ENCODE measurements at regions not wholly inside any gene's neighbourhood (a gene's known extent, or its start where the extent isn't known, plus 50 kb on each side); places are given as distances from the start of the nearest gene placed in this dataset.

- TF ChIP-seq ZBTB21 (CRISPR knock-in tag; IDR thresholded peaks at IDR 0.05; ENCODE audit: borderline replicate concordance) (no peak), ZMAT4 (CRISPR knock-in tag; IDR thresholded peaks at IDR 0.05) (no peak), MXD4 (CRISPR knock-in tag; IDR thresholded peaks at IDR 0.05; ENCODE audit: borderline replicate concordance) (no peak), GABPB1 (CRISPR knock-in tag; IDR thresholded peaks at IDR 0.05) (no peak), E2F4 (CRISPR knock-in tag; IDR thresholded peaks at IDR 0.05; ENCODE audit: borderline replicate concordance, low read depth) (no peak), GRHL2 (CRISPR knock-in tag; IDR thresholded peaks at IDR 0.05; ENCODE audit: insufficient replicate concordance, severe bottlenecking) (no peak)
Observed at GRCh38 chr16:50889746-50890145, 147.9 kb downstream of the CYLD start (continued).

GRCh38 chr16:50889276-50889675 is 147.4 kb downstream of the CYLD start:
- no peak overlapping the region for H3K4me3 Mint-ChIP-seq
- H3K27ac Mint-ChIP-seq: no peak overlapping the region
- no peaks in the 10 kb centered on the region; the same call in 1 of the 2 replicates for H3K9me3 Mint-ChIP-seq
- ChIA-PET POLR2A (no interaction called here), CTCF (interaction anchor here (1.1 to 1.2 kb wide), 2 partner anchors 14 to 161 kb away, joined by 3 read pairs; no protein-coding TSS in a partner anchor)
- H3K4me1 Mint-ChIP-seq: peaks cover 13% of the 10 kb centered on the region
- TF ChIP-seq HMGA2 (CRISPR knock-in tag; IDR thresholded peaks at IDR 0.05) (no peak), RORB (CRISPR knock-in tag; IDR thresholded peaks at IDR 0.05) (no peak), GTF2I (CRISPR knock-in tag; conservative IDR thresholded peaks at IDR 0.05) (no peak), ATF2 (CRISPR knock-in tag; IDR thresholded peaks at IDR 0.05; ENCODE audit: borderline replicate concordance, low read depth) (no peak), ZBTB21 (CRISPR knock-in tag; IDR thresholded peaks at IDR 0.05; ENCODE audit: borderline replicate concordance) (no peak), SOX15 (CRISPR knock-in tag; IDR thresholded peaks at IDR 0.05) (no peak), SP1 (CRISPR knock-in tag; conservative IDR thresholded peaks at IDR 0.05) (no peak), CREM (CRISPR knock-in tag; IDR thresholded peaks at IDR 0.05) (no peak), ZNF317 (CRISPR knock-in tag; IDR thresholded peaks at IDR 0.05; ENCODE audit: borderline replicate concordance, low read depth) (no peak), MLX (CRISPR knock-in tag; IDR thresholded peaks at IDR 0.05) (no peak), ATF1 (CRISPR knock-in tag; IDR thresholded peaks at IDR 0.05) (no peak), ATF6 (CRISPR knock-in tag; IDR thresholded peaks at IDR 0.05) (no peak), GABPB1 (CRISPR knock-in tag; IDR thresholded peaks at IDR 0.05) (no peak)
- no peaks in the 10 kb centered on the region; the same call in 1 of the 2 replicates for H3K27me3 Mint-ChIP-seq (ENCODE audit: low read depth)
- H3K36me3 Mint-ChIP-seq: no peaks in the 10 kb centered on the region
- ATAC-seq: no peak
- DNase-seq (ENCODE audit: low spot score): no peak

- H3K27me3 Mint-ChIP-seq (ENCODE audit: low read depth): no peaks in the 10 kb centered on the region; the same call in 1 of the 2 replicates
- H3K36me3 Mint-ChIP-seq: no peaks in the 10 kb centered on the region
- no peak for DNase-seq (ENCODE audit: low spot score)
- POLR2A ChIA-PET: interaction anchor here (0.6 kb wide), 1 partner anchor 155 kb away, joined by 6 read pairs; no protein-coding TSS in a partner anchor
- peaks cover 16% of the 10 kb centered on the region for H3K4me1 Mint-ChIP-seq
- H3K9me3 Mint-ChIP-seq: no peaks in the 10 kb centered on the region; the same call in 1 of the 2 replicates
- no peak for ATAC-seq
- H3K4me3 Mint-ChIP-seq: no peak overlapping the region
- no peak overlapping the region for H3K27ac Mint-ChIP-seq
- CTCF ChIA-PET: interaction anchor here (1.1 to 1.2 kb wide), 3 partner anchors 15 to 162 kb away, joined by 3 to 5 read pairs (median 3); no protein-coding TSS in a partner anchor
- TF ChIP-seq E2F1 (CRISPR knock-in tag; IDR thresholded peaks at IDR 0.05): no peak
- no peak for TF ChIP-seq ZNF263 (CRISPR knock-in tag; IDR thresholded peaks at IDR 0.05; ENCODE audit: low read depth)
- no peak for TF ChIP-seq HMGXB4 (CRISPR knock-in tag; IDR thresholded peaks at IDR 0.05)
- TF ChIP-seq ATF1 (CRISPR knock-in tag; IDR thresholded peaks at IDR 0.05): no peak
Observed at GRCh38 chr16:50888486-50889261, 146.8 kb downstream of the CYLD start.

All from WTC11 (cell line).